Endothelial cell of umbilical vein (primary cell): ENCODE measurements at regions not wholly inside any gene's neighbourhood (a gene's known extent, or its start where the extent isn't known, plus 50 kb on each side); places are given as distances from the start of the nearest gene placed in this dataset.

ENCODE experiments used
- BruUV-seq: library from RNA; stranded (reverse); fragments of 400-500 nt; replicated peaks from 2 replicates; lab custom pipeline; 2021; lab: Mats Ljungman, UMichigan
- CTCF ChIA-PET: fragments of 300-600, 350-600 bp; sonication (Branson Sonifier 250); formaldehyde crosslinking; loops from one replicate; lab custom pipeline; 2021; ENCODE audit warnings: antibody characterized with exemption, inconsistent platforms; lab: Charles Lee
- POLR2A ChIA-PET: fragments of 300-600, 350-600 bp; sonication (Branson Sonifier 250); formaldehyde crosslinking; loops from one replicate; lab custom pipeline; 2021; ENCODE audit warnings: antibody characterized with exemption, inconsistent platforms; lab: Charles Lee
- DNase-seq: peaks from one replicate; pipeline ENCODE4 v3.0.0-alpha.2; 2011; ENCODE audit warnings: low read depth, low spot score
- FAIRE-seq: peaks from 2 replicates; lab custom pipeline; 2011; peaks lifted over from hg19 to GRCh38; lab: Jason Lieb, UNC
- H2AFZ ChIP-seq: 2 replicates; pipeline ENCODE4 v1.6.0; 2012; ENCODE audit warnings: low read depth, low read length, control low read depth, inconsistent platforms
- H3K27ac ChIP-seq: 2 replicates; pipeline ENCODE4 v1.5.1; 2011; ENCODE audit warnings: low read depth, mild to moderate bottlenecking, control low read depth, low read length, moderate library complexity; ENCODE audit not compliant: insufficient read depth
- H3K27me3 ChIP-seq, 2 experiments: 2 replicates each; pipeline versions ENCODE4 v1.6.0 to v1.6.1; 2011; ENCODE audit warnings: low read length in 2 of 2, mixed read lengths in 1 of 2; ENCODE audit not compliant: control insufficient read depth in 2 of 2, insufficient read depth in 2 of 2
- H3K36me3 ChIP-seq, 2 experiments: 2 replicates in 1 of 2; 3 replicates in 1 of 2; pipeline ENCODE4 v1.5.1; 2011; ENCODE audit warnings: low read length in 2 of 2, mild to moderate bottlenecking in 1 of 2, moderate library complexity in 1 of 2; ENCODE audit not compliant: control insufficient read depth in 2 of 2, insufficient read depth in 2 of 2; ENCODE audit errors: extremely low read depth in 1 of 2
- H3K4me1 ChIP-seq: 3 replicates; pipeline ENCODE4 v1.5.1; 2011; ENCODE audit warnings: mild to moderate bottlenecking, low read length; ENCODE audit not compliant: control insufficient read depth, insufficient read depth; ENCODE audit errors: extremely low read depth
- H3K4me2 ChIP-seq: 2 replicates; pipeline ENCODE4 v1.6.1; 2011; ENCODE audit warnings: low read length, control low read depth, mixed read lengths; ENCODE audit not compliant: insufficient read depth
- H3K4me3 ChIP-seq, 3 experiments: fragments of 200-600 bp in 1 of 3; sonication (generic), shearing (Covaris generic) in 1 of 3; replicated peaks in 1 of 3; 2 replicates each; pipeline ENCODE4 v1.5.1; 2011 to 2016; ENCODE audit warnings: control low read depth in 3 of 3, low read length in 3 of 3, mild to moderate bottlenecking in 2 of 3, inconsistent platforms in 1 of 3, low read depth in 1 of 3, moderate library complexity in 1 of 3; ENCODE audit not compliant: insufficient read depth in 1 of 3
- H3K79me2 ChIP-seq: 2 replicates; pipeline ENCODE4 v1.6.0; 2012; ENCODE audit warnings: low read length, inconsistent platforms; ENCODE audit not compliant: control insufficient read depth, insufficient read depth
- H3K9ac ChIP-seq: replicated peaks from 2 replicates; pipeline ENCODE3; 2011; ENCODE audit warnings: low read length, control low read depth; ENCODE audit not compliant: insufficient read depth; ENCODE audit errors: extremely low read depth
- H3K9me1 ChIP-seq: replicated peaks from 3 replicates; pipeline ENCODE4 v1.6.0; 2011; ENCODE audit warnings: mild to moderate bottlenecking, low read length; ENCODE audit not compliant: control insufficient read depth, insufficient read depth; ENCODE audit errors: extremely low read depth
- H3K9me3 ChIP-seq: replicated peaks from 2 replicates; pipeline ENCODE4 v1.5.1; 2012; ENCODE audit warnings: low read length, inconsistent platforms; ENCODE audit not compliant: control insufficient read depth, insufficient read depth
- H4K20me1 ChIP-seq: replicated peaks from 2 replicates; pipeline ENCODE3; 2011; ENCODE audit warnings: mild to moderate bottlenecking, low read length; ENCODE audit not compliant: control insufficient read depth, insufficient read depth; ENCODE audit errors: extremely low read depth
- CTCF ChIP-seq, 2 donors: IDR thresholded peaks; 1 replicate in 1 of 2; 2 replicates in 1 of 2; pipeline ENCODE4 v1.5.1; 2011; ENCODE audit warnings: low read length in 2 of 2, mild to moderate bottlenecking in 2 of 2, moderate library complexity in 2 of 2, control low read depth in 1 of 2, inconsistent platforms in 1 of 2, low read depth in 1 of 2; ENCODE audit not compliant: insufficient read depth in 1 of 2; ENCODE audit errors: extremely low read depth in 1 of 2
- EZH2 ChIP-seq: IDR thresholded peaks from 2 replicates; pipeline ENCODE4 v1.6.1; 2012; ENCODE audit warnings: borderline replicate concordance, low read depth, mild to moderate bottlenecking, moderate library complexity, low read length, inconsistent platforms; ENCODE audit not compliant: severe bottlenecking
- FOS ChIP-seq: IDR thresholded peaks from 2 replicates; pipeline ENCODE4 v1.6.1; 2011; ENCODE audit warnings: mild to moderate bottlenecking, low read length, moderate library complexity, borderline replicate concordance; ENCODE audit not compliant: insufficient read depth
- GATA2 ChIP-seq: IDR thresholded peaks from 2 replicates; pipeline ENCODE4 v1.7.0; 2011; ENCODE audit warnings: low read depth, mild to moderate bottlenecking, moderate library complexity, mixed read lengths, low read length; ENCODE audit not compliant: insufficient read length, insufficient read depth
- JUN ChIP-seq: IDR thresholded peaks from 2 replicates; pipeline ENCODE4 v1.6.1; 2011; ENCODE audit warnings: borderline replicate concordance, low read depth; ENCODE audit not compliant: insufficient read length, insufficient read depth
- MYC ChIP-seq: IDR thresholded peaks from one replicate; pipeline ENCODE4 v1.6.1; 2011; ENCODE audit warnings: mild to moderate bottlenecking, low read depth, low read length
- POLR2A ChIP-seq: IDR thresholded peaks from 2 replicates; pipeline ENCODE4 v1.6.1; 2012; ENCODE audit warnings: low read depth, mild to moderate bottlenecking, control low read depth, low read length
- POLR2AphosphoS5 ChIP-seq: IDR thresholded peaks from 2 replicates; pipeline ENCODE4 v1.6.1; 2012; ENCODE audit warnings: low read depth, mild to moderate bottlenecking, control low read depth, low read length, moderate library complexity; ENCODE audit not compliant: insufficient read depth
- dilution Hi-C: fragments of 300-500 bp; cut with MboI; formaldehyde crosslinking; loops from one replicate; pipeline ENCODE4 v1.15.0; 2019; ENCODE audit warnings: low sequenced_read_pairs; ENCODE audit not compliant: extremely low pct_ligation_motif_present
- intact Hi-C: fragments of 100-400 bp; cut with micrococcal nuclease; formaldehyde crosslinking; loops from one replicate; pipeline ENCODE4 v1.10.0; 2022
- TF ChIP-seq, protein P1 (sequence below): IDR thresholded peaks from 2 replicates; pipeline ENCODE4 v1.6.1; 2011; ENCODE audit not compliant: insufficient read depth, insufficient read length

GRCh38 chr5:56382896-56383295, 149.8 kb upstream of the ANKRD55 start:
- Histone ChIP-seq H3K9me3 (no peaks in the 10 kb centered on the region), H2AFZ (no peak overlapping the region), H3K27me3 (peaks cover 3 to 5% of the 10 kb centered on the region in 2 experiments), H3K27ac (no peak overlapping the region), H3K79me2 (no peaks in the 10 kb centered on the region), H3K36me3 (no peaks in the 10 kb centered on the region), H3K4me3 (no peak overlapping the region), H3K9me1 (no peaks in the 10 kb centered on the region), H4K20me1 (no peaks in the 10 kb centered on the region), H3K4me2 (no peak overlapping the region), H3K9ac (no peak overlapping the region), H3K4me1 (no peaks in the 10 kb centered on the region)
- no peak for FAIRE-seq
- dilution Hi-C loops, result no loop called here
- ChIA-PET POLR2A (no interaction called here), CTCF (no interaction called here)
- no peak for TF ChIP-seq FOS
- TF ChIP-seq CTCF (IDR thresholded peaks at IDR 0.05; ENCODE audit: extremely low read depth in 1 of 2, insufficient read depth in 1 of 2, low read depth in 1 of 2, low read length in 2 of 2), result no peak
- no peak for TF ChIP-seq JUN
- TF ChIP-seq GATA2, result no peak
- TF ChIP-seq POLR2A, result no peak
- TF ChIP-seq MYC, result no peak
- TF ChIP-seq, protein P1, sequence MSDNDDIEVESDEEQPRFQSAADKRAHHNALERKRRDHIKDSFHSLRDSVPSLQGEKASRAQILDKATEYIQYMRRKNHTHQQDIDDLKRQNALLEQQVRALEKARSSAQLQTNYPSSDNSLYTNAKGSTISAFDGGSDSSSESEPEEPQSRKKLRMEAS, result no peak
- no peak for TF ChIP-seq EZH2
- no peak for TF ChIP-seq POLR2AphosphoS5
- no TSS peak for BruUV-seq
- DNase-seq, result no peak
- intact Hi-C loops, result no loop called here
